ENCODE measurements at regions not wholly inside any gene's neighbourhood (a gene's known extent, or its start where the extent isn't known, plus 50 kb on each side); places are given as distances from the start of the nearest gene placed in this dataset.
"Not testable (repeated sequence)": the region's sequence is repeated elsewhere in the genome, so short reads cannot be mapped to it uniquely, and the experiment has no call there.

GRCh38 chr9:31590091-31590490, 794.4 kb upstream of the ACO1 start:
- 24% methylated on average over 2 of the region's 2 CpGs for WGBS (ENCODE audit: low lambda C conversion rate)
- Histone ChIP-seq H3K9ac (ENCODE audit: insufficient read depth, low read depth, low read length) (no peak overlapping the region), H2AFZ (ENCODE audit: low read length) (no peak overlapping the region), H3K27me3 (ENCODE audit: control insufficient read depth in 1 of 2, insufficient read depth in 2 of 2, low read length in 2 of 2) (no peaks in the 10 kb centered on the region), H3K4me2 (ENCODE audit: low read depth, low read length) (no peak overlapping the region), H3K36me3 (replicated peaks in 1 of 2; ENCODE audit: control insufficient read depth in 1 of 2, insufficient read depth in 2 of 2, low read length in 2 of 2) (no peaks in the 10 kb centered on the region), H3K4me3 (replicated peaks in 1 of 3; ENCODE audit: insufficient read depth in 1 of 3, low read depth in 2 of 3, low read length in 3 of 3) (no peak overlapping the region), H3K27ac (ENCODE audit: extremely low read length, insufficient read depth, low read length) (no peak overlapping the region), H3K9me3 (ENCODE audit: low read length) (no peaks in the 10 kb centered on the region), H4K20me1 (ENCODE audit: insufficient read depth, low read length) (no peaks in the 10 kb centered on the region), H3K4me1 (ENCODE audit: insufficient read depth, low read length) (no peaks in the 10 kb centered on the region), H3K79me2 (ENCODE audit: insufficient read depth, low read length) (no peaks in the 10 kb centered on the region)
- intact Hi-C loops (cut with micrococcal nuclease; ENCODE audit: unreplicated experiment), result no loop called here
- no peak for DNase-seq (ENCODE audit: low spot score)
- no peak for FAIRE-seq
- TF ChIP-seq ATF7-NPFF (CRISPR knock-in tag; IDR thresholded peaks at IDR 0.05; ENCODE audit: low read depth), result no peak
- TF ChIP-seq FOXO1 (CRISPR knock-in tag; IDR thresholded peaks at IDR 0.05), result no peak
- no peak for TF ChIP-seq CSRNP2 (CRISPR knock-in tag; conservative IDR thresholded peaks at IDR 0.05; ENCODE audit: low read depth)
- no peak for TF ChIP-seq AGO2 (optimal IDR thresholded peaks at IDR 0.05; ENCODE audit: low read depth, low read length)
- TF ChIP-seq DR1 (CRISPR knock-in tag; IDR thresholded peaks at IDR 0.05), result no peak
- no peak for TF ChIP-seq ZNF337 (CRISPR knock-in tag; IDR thresholded peaks at IDR 0.05; ENCODE audit: borderline replicate concordance, low read depth)
- no peak for TF ChIP-seq KMT2B (CRISPR knock-in tag; IDR thresholded peaks at IDR 0.05)
- in situ Hi-C loops (cut with HindIII; ENCODE audit: extremely low pct_ligation_motif_present, low pct_unique_long_range_greater_than_20kb), result no loop called here
- ChIA-PET CTCF (ENCODE audit: low intra/inter-chr PET ratio, low total read pairs) (no interaction called here), POLR2A (no interaction called here)
- no peak for ATAC-seq
- BruUV-seq (replicated peaks), result no TSS peak

GRCh38 chr9:31597086-31597485, 787.4 kb upstream of the ACO1 start:
- WGBS (ENCODE audit: low lambda C conversion rate), result 52% methylated on average over 5 of the region's 5 CpGs
- ATAC-seq; BruUV-seq (replicated peaks); CTCF ChIA-PET (ENCODE audit: low intra/inter-chr PET ratio, low total read pairs); in situ Hi-C loops (cut with HindIII; ENCODE audit: extremely low pct_ligation_motif_present, low pct_unique_long_range_greater_than_20kb); POLR2A ChIA-PET; FAIRE-seq; H3K27ac ChIP-seq (ENCODE audit: extremely low read length, insufficient read depth, low read length); H4K20me1 ChIP-seq (ENCODE audit: insufficient read depth, low read length); H2AFZ ChIP-seq (ENCODE audit: low read length); H3K4me2 ChIP-seq (ENCODE audit: low read depth, low read length); H3K27me3 ChIP-seq (ENCODE audit: control insufficient read depth in 1 of 2, insufficient read depth in 2 of 2, low read length in 2 of 2); H3K9me3 ChIP-seq (ENCODE audit: low read length); H3K4me3 ChIP-seq (replicated peaks in 1 of 3; ENCODE audit: insufficient read depth in 1 of 3, low read depth in 2 of 3, low read length in 3 of 3); H3K79me2 ChIP-seq (ENCODE audit: insufficient read depth, low read length); DNase-seq (ENCODE audit: low spot score); H3K9ac ChIP-seq (ENCODE audit: insufficient read depth, low read depth, low read length); H3K36me3 ChIP-seq (replicated peaks in 1 of 2; ENCODE audit: control insufficient read depth in 1 of 2, insufficient read depth in 2 of 2, low read length in 2 of 2); H3K4me1 ChIP-seq (ENCODE audit: insufficient read depth, low read length): not testable (repeated sequence)
- intact Hi-C loops (cut with micrococcal nuclease; ENCODE audit: unreplicated experiment), result loop anchor here (2.0 kb wide), 1 partner anchor 102 kb away; no protein-coding TSS in a partner anchor
